SU-DHL-6 (cell line): ENCODE measurements at regions not wholly inside any gene's neighbourhood (a gene's known extent, or its start where the extent isn't known, plus 50 kb on each side); places are given as distances from the start of the nearest gene placed in this dataset.

ENCODE experiments used
- H2AFZ ChIP-seq: fragments of 200-600 bp; sonication (generic); 2 replicates; pipeline ENCODE4 v1.6.1; 2014; ENCODE audit warnings: low read depth, mild to moderate bottlenecking, moderate library complexity, mixed read lengths, antibody characterized with exemption, low read length; ENCODE audit not compliant: severe bottlenecking
- H3F3A ChIP-seq: fragments of 200-600 bp; shearing (Covaris generic); 2 replicates; pipeline ENCODE4 v1.6.0; 2016; ENCODE audit warnings: antibody characterized with exemption, mild to moderate bottlenecking; ENCODE audit not compliant: insufficient read depth
- H3K27ac ChIP-seq: fragments of 200-600 bp; sonication (generic); 2 replicates; pipeline ENCODE4 v1.5.1; 2016; ENCODE audit warnings: low read depth, mild to moderate bottlenecking, low read length, moderate library complexity, mixed read lengths
- H3K27me3 ChIP-seq: fragments of 200-600 bp; sonication (generic), shearing (Covaris generic); 2 replicates; pipeline ENCODE4 v1.6.0; 2014; ENCODE audit warnings: mild to moderate bottlenecking, low read length
- H3K36me3 ChIP-seq: fragments of 200-600 bp; sonication (generic); 2 replicates; pipeline ENCODE4 v1.6.1; 2014; ENCODE audit warnings: mild to moderate bottlenecking, low read length, mixed read lengths
- H3K4me2 ChIP-seq: fragments of 300-600, 200-600 bp; shearing (Covaris generic), sonication (generic); 2 replicates; pipeline ENCODE4 v1.6.0; 2014; ENCODE audit warnings: low read length, low read depth, mild to moderate bottlenecking; ENCODE audit not compliant: poor library complexity, severe bottlenecking
- H3K4me3 ChIP-seq: fragments of 200-600 bp; sonication (generic); 2 replicates; pipeline ENCODE4 v1.5.1; 2014; ENCODE audit warnings: antibody characterized with exemption, low read length, mild to moderate bottlenecking, mixed read lengths; ENCODE audit not compliant: insufficient read depth, poor library complexity, severe bottlenecking
- H3K79me2 ChIP-seq: fragments of 200-600 bp; sonication (generic); 2 replicates; pipeline ENCODE4 v1.6.1; 2014; ENCODE audit warnings: mild to moderate bottlenecking, low read length, moderate library complexity; ENCODE audit not compliant: insufficient read depth
- H3K9ac ChIP-seq: fragments of 200-600 bp; sonication (generic); 2 replicates; pipeline ENCODE4 v1.7.0; 2014; ENCODE audit warnings: mild to moderate bottlenecking, low read length
- H3K9me2 ChIP-seq: fragments of 200-600 bp; sonication (generic); replicated peaks from 2 replicates; pipeline ENCODE4 v1.6.1; 2014; ENCODE audit warnings: low read length; ENCODE audit not compliant: insufficient read depth
- H3K9me3 ChIP-seq: fragments of 200-600 bp; sonication (generic); 2 replicates; pipeline ENCODE4 v1.6.1; 2014; ENCODE audit warnings: low read length, mixed read lengths; ENCODE audit not compliant: insufficient read depth
- H4K20me1 ChIP-seq: fragments of 200-600 bp; sonication (generic); 2 replicates; pipeline ENCODE4 v1.6.1; 2014; ENCODE audit warnings: low read depth, mild to moderate bottlenecking, antibody characterized with exemption, low read length, moderate library complexity, mixed read lengths
- EZH2phosphoT487 ChIP-seq: fragments of 200-600 bp; sonication (generic), shearing (Covaris generic); conservative IDR thresholded peaks from 2 replicates; pipeline ENCODE4 v1.6.1; 2018; ENCODE audit warnings: mild to moderate bottlenecking, antibody characterized with exemption, low read length, moderate library complexity, mixed read lengths
- TF ChIP-seq, protein P1 (sequence below): fragments of 200-600 bp; sonication (generic); IDR thresholded peaks from one replicate; pipeline ENCODE4 v1.5.1; 2017; ENCODE audit warnings: antibody characterized with exemption, mild to moderate bottlenecking, low read length, moderate library complexity; ENCODE audit not compliant: insufficient read depth, poor library complexity, severe bottlenecking

DNA sequence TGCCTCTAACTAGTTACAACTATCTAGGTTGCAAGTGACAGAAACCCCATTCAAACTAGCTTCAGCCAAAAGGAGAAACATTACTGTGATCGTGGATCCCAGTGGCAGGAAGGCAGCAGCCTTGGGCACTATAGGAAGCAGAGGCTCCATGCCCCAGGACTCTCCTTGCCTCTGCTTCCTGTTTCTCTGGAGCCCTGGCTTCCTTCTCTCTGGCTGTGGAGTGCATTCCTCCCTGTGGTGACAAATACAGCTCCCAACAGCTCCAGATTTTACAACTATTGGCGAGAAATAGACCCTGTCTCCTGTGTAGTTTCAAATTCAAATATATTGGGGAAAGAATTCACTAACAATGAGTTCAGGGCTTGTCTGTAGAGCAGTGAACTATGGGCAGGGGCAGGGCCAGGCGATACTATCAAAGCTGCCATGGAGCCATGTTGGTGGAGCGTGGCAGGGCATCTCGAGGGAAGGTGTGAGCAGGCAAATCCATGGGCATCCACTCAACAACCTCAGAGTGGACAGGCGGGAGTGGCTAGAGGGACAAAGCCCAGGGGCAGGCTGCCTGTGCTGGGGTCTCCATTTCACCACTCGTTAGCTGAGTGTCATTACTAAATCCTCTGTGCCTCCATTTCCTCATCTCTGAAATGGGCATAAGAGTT is 189.5 kb downstream of the ERCC6L2 start:
- Histone ChIP-seq H3K4me3 (no peak overlapping the region), H3K27ac (no peak overlapping the region), H3K36me3 (no peaks in the 10 kb centered on the region), H3K4me2 (no peak overlapping the region), H3K9me2 (no peaks in the 10 kb centered on the region), H4K20me1 (no peaks in the 10 kb centered on the region), H2AFZ (no peak overlapping the region), H3K79me2 (no peaks in the 10 kb centered on the region), H3K9me3 (no peaks in the 10 kb centered on the region), H3K27me3 (no peaks in the 10 kb centered on the region), H3K9ac (no peak overlapping the region), H3F3A (no peaks in the 10 kb centered on the region)
- no peak for TF ChIP-seq EZH2phosphoT487
- TF ChIP-seq, protein P1, sequence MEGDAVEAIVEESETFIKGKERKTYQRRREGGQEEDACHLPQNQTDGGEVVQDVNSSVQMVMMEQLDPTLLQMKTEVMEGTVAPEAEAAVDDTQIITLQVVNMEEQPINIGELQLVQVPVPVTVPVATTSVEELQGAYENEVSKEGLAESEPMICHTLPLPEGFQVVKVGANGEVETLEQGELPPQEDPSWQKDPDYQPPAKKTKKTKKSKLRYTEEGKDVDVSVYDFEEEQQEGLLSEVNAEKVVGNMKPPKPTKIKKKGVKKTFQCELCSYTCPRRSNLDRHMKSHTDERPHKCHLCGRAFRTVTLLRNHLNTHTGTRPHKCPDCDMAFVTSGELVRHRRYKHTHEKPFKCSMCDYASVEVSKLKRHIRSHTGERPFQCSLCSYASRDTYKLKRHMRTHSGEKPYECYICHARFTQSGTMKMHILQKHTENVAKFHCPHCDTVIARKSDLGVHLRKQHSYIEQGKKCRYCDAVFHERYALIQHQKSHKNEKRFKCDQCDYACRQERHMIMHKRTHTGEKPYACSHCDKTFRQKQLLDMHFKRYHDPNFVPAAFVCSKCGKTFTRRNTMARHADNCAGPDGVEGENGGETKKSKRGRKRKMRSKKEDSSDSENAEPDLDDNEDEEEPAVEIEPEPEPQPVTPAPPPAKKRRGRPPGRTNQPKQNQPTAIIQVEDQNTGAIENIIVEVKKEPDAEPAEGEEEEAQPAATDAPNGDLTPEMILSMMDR: no peak

GRCh38 chr9:96062854-96063253 is 187.4 kb downstream of the ERCC6L2 start:
- Histone ChIP-seq H3K9me3 (no peaks in the 10 kb centered on the region), H3K79me2 (no peaks in the 10 kb centered on the region), H3K27ac (no peak overlapping the region), H4K20me1 (no peaks in the 10 kb centered on the region), H2AFZ (no peak overlapping the region), H3K27me3 (no peaks in the 10 kb centered on the region), H3K9me2 (no peaks in the 10 kb centered on the region), H3K4me3 (no peak overlapping the region), H3K4me2 (no peak overlapping the region), H3K9ac (no peak overlapping the region), H3K36me3 (no peaks in the 10 kb centered on the region), H3F3A (no peaks in the 10 kb centered on the region)
- TF ChIP-seq, protein P1: no peak
- no peak for TF ChIP-seq EZH2phosphoT487

GRCh38 chr9:96062031-96062430 is 186.5 kb downstream of the ERCC6L2 start:
- no peak overlapping the region for H3K4me3 ChIP-seq
- TF ChIP-seq, protein P1: no peak
- TF ChIP-seq EZH2phosphoT487: no peak
- no peaks in the 10 kb centered on the region for H3K9me2 ChIP-seq
- no peak overlapping the region for H2AFZ ChIP-seq
- no peak overlapping the region for H3K4me2 ChIP-seq
- no peaks in the 10 kb centered on the region for H4K20me1 ChIP-seq
- H3K9ac ChIP-seq: no peak overlapping the region
- H3F3A ChIP-seq: no peaks in the 10 kb centered on the region
- H3K36me3 ChIP-seq: no peaks in the 10 kb centered on the region
- H3K27me3 ChIP-seq: no peaks in the 10 kb centered on the region
- H3K79me2 ChIP-seq: no peaks in the 10 kb centered on the region
- H3K27ac ChIP-seq: no peak overlapping the region
- H3K9me3 ChIP-seq: no peaks in the 10 kb centered on the region
